ENCODE measurements at regions not wholly inside any gene's neighbourhood (a gene's known extent, or its start where the extent isn't known, plus 50 kb on each side); places are given as distances from the start of the nearest gene placed in this dataset.

GRCh38 chr5:18749763-18750162, 1115.5 kb downstream of the TAF11L14 start:
- DNase-seq (no peak), ATAC-seq (ENCODE audit: low read depth) (no peak)
- ChIA-PET CTCF (no interaction called here), POLR2A (ENCODE audit: unreplicated experiment) (no interaction called here)
- Histone ChIP-seq H2BK20ac (ENCODE audit: low read depth, low read length) (no peak overlapping the region), H3K27ac (ENCODE audit: insufficient read depth, low read length) (no peak overlapping the region), H3K9ac (ENCODE audit: low read depth, low read length) (no peak overlapping the region), H3K36me3 (ENCODE audit: control insufficient read depth, insufficient read depth, low read length) (no peaks in the 10 kb centered on the region), H3K14ac (replicated peaks; ENCODE audit: low read depth, low read length) (no peak overlapping the region), H2AK9ac (replicated peaks; ENCODE audit: low read depth, low read length, poor library complexity) (no peak overlapping the region), H3K27me3 (ENCODE audit: control insufficient read depth, insufficient read depth, low read length) (no peaks in the 10 kb centered on the region), H4K20me1 (ENCODE audit: insufficient read depth, low read length) (no peaks in the 10 kb centered on the region), H2AK5ac (ENCODE audit: low read depth, low read length) (no peak overlapping the region), H2BK120ac (ENCODE audit: low read depth, low read length) (no peak overlapping the region), H2BK5ac (ENCODE audit: low read depth, low read length, poor library complexity, severe bottlenecking) (no peak overlapping the region), H3K4me2 (ENCODE audit: low read depth, low read length) (no peak overlapping the region), H3K56ac (ENCODE audit: extremely low read depth, insufficient read depth, low read length) (no peak overlapping the region), H3K9me1 (ENCODE audit: insufficient read depth, low read length) (no peaks in the 10 kb centered on the region), H3K4me3 (ENCODE audit: insufficient read depth, low read depth, low read length) (no peak overlapping the region), H4K91ac (ENCODE audit: insufficient read depth, low read depth, low read length) (no peak overlapping the region), H4K5ac (ENCODE audit: low read depth, low read length) (no peak overlapping the region), H3K4me1 (ENCODE audit: control insufficient read depth, insufficient read depth, low read length) (no peaks in the 10 kb centered on the region), H3K79me1 (ENCODE audit: low read depth in 1 of 2, low read length in 2 of 2) (no peaks in the 10 kb centered on the region), H3K9me3 (ENCODE audit: control insufficient read depth, insufficient read depth, low read length) (peaks cover 12% of the 10 kb centered on the region; the same call in 1 of the 2 replicates), H3K23ac (ENCODE audit: low read depth, low read length) (no peak overlapping the region), H3K4ac (ENCODE audit: low read depth, low read length) (no peak overlapping the region), H3K18ac (ENCODE audit: low read depth, low read length) (no peak overlapping the region), H2BK15ac (ENCODE audit: low read depth, low read length) (no peak overlapping the region), H4K8ac (ENCODE audit: low read depth in 2 of 2, low read length in 2 of 2) (no peak overlapping the region), H2AFZ (replicated peaks; ENCODE audit: low read length, poor library complexity) (no peak overlapping the region)
- dilution Hi-C loops (cut with HindIII; ENCODE audit: low sequenced_read_pairs, unreplicated experiment) (no loop called here), in situ Hi-C loops (cut with MboI; ENCODE audit: low sequenced_read_pairs) (no loop called here), intact Hi-C loops (cut with micrococcal nuclease) (no loop called here)
- TF ChIP-seq USF2 (IDR thresholded peaks at IDR 0.05; ENCODE audit: low read depth, low read length) (no peak), RAD21 (IDR thresholded peaks at IDR 0.05; ENCODE audit: low read length) (no peak), POLR2A (IDR thresholded peaks at IDR 0.05; ENCODE audit: low read depth, low read length) (no peak), CHD1 (IDR thresholded peaks at IDR 0.05; ENCODE audit: low read depth, low read length) (no peak), RFX5 (IDR thresholded peaks at IDR 0.05; ENCODE audit: low read depth, low read length) (no peak), MAFK (IDR thresholded peaks at IDR 0.05; ENCODE audit: low read depth, low read length) (no peak)
- BruUV-seq (replicated peaks), result no TSS peak
- WGBS, 2 experiments (ENCODE audit: extremely low coverage in 2 of 2, insufficient read length in 1 of 2), result no CpG with 5 or more reads among the region's 4 CpGs

All from IMR-90 (cell line).